GM12865 (cell line): ENCODE measurements at regions not wholly inside any gene's neighbourhood (a gene's known extent, or its start where the extent isn't known, plus 50 kb on each side); places are given as distances from the start of the nearest gene placed in this dataset.
A peak's percentile ranks its signal among the peaks of the same experiment; 100 is the strongest.

ENCODE experiments used
- DNase-seq: peaks from one replicate; pipeline ENCODE4 v3.0.0; 2010; ENCODE audit warnings: low read depth
- H3K4me3 ChIP-seq: 2 replicates; pipeline ENCODE4 v1.5.1; 2011; ENCODE audit warnings: mild to moderate bottlenecking, low read depth, low read length, control low read depth
- TF ChIP-seq, protein P1 (sequence below): IDR thresholded peaks from 2 replicates; pipeline ENCODE4 v1.5.1; 2011; ENCODE audit warnings: low read length, control low read depth, low read depth, inconsistent platforms; ENCODE audit not compliant: insufficient read depth; ENCODE audit errors: missing control alignments

DNA sequence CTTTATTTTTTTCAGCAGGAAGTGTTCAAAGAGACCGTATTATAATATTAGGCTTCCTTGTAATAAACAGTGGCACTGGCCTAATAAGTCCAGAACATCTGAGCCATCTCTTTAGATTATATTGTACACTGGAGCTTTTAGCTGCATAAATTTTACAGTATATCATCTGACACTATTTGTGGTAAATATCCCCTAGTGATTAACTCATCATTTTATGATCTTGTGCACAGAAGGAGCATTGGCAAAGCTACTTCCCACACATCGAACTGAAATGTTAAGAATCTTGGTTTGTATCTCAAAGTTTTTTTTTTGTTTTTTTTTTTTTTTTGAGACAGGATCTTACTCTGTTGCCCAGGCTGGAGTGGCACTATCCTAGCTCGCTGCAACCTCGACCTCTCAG is 162.7 kb downstream of the HIPK3 start:
- no peak for DNase-seq
- TF ChIP-seq, protein P1, sequence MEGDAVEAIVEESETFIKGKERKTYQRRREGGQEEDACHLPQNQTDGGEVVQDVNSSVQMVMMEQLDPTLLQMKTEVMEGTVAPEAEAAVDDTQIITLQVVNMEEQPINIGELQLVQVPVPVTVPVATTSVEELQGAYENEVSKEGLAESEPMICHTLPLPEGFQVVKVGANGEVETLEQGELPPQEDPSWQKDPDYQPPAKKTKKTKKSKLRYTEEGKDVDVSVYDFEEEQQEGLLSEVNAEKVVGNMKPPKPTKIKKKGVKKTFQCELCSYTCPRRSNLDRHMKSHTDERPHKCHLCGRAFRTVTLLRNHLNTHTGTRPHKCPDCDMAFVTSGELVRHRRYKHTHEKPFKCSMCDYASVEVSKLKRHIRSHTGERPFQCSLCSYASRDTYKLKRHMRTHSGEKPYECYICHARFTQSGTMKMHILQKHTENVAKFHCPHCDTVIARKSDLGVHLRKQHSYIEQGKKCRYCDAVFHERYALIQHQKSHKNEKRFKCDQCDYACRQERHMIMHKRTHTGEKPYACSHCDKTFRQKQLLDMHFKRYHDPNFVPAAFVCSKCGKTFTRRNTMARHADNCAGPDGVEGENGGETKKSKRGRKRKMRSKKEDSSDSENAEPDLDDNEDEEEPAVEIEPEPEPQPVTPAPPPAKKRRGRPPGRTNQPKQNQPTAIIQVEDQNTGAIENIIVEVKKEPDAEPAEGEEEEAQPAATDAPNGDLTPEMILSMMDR, result no peak
- H3K4me3 ChIP-seq, result no peak overlapping the region

DNA sequence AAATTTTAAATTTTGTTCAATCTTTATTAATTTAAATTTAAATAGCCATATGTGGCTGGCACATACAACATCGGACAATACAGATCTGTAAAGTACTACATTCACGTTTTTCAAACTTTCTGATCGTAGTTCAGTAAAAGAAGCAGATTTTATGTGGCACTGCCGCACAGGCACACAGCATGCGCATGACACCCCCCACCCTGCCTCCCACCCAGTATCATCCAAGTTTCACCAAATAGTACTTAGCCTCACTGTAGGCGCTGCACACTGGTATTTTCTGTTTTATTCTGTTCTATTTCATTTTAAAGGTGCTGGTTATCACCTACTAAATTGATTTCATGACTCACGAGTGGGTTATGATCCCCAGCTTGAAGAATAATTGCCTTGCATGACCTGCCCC is 159.9 kb downstream of the HIPK3 start:
- TF ChIP-seq, protein P1, result no peak

DNA sequence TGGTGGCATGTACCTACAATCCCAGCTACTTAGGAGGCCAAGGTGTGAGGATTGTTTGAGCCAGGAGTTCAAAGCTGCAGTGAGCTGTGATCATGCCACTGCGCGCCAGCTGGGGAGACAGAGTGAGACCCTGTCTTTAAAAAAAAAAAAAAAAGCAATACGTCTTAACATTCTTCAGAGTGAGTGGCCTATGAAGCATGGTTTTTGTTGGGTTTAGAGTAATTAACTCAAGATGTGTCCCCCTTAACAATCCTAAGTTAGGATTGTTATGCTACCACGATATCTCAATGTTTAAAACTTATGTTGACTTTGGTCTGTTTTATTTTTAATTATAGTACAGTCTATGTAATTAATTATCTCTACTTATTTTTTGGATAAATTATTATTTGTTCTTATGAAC is 156.1 kb downstream of the HIPK3 start:
- TF ChIP-seq, protein P1, result no peak
- H3K4me3 ChIP-seq, result no peak overlapping the region
- DNase-seq, result no peak

More for the DNA sequence above, 159.9 kb downstream of the HIPK3 start:
- DNase-seq, result no peak
- no peak overlapping the region for H3K4me3 ChIP-seq

DNA sequence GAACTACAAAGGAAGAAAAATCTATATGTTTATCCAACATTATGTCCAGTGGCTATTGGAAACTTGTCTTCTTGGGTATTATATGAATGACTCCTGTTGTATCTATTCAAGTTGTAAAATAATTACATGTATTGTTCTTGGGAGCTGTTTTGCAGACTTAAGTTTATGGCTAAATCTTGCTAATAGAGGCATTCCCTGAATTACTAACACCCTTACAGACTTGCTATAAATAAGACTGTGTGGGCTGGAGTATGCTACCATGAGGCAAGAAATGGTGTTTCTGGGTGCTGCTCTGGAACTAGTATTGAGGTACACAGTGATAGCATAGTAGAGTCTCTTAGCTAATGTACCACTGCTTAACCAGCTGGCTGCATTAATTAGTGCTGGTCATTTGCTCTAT is 155.1 kb downstream of the HIPK3 start:
- TF ChIP-seq, protein P1, result no peak

DNA sequence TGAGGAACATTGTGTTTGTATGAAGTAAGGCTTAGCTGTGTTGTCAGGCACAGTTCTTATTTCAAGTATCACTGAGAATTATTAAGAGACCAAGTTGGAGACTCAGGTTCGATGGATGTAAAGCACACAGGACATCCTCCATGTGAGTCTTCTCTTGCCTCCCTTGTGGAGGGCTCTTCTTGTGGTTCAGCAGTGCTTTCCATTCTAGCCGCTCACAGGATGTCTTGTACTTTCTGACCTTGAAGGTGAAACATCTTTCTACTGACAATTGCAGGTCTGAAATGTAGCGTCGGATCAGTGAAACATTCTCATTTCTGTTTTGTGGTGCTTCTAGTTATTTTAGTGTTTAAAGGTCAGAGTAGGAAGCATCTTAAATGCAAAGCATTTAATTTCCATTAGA is 154.6 kb downstream of the HIPK3 start:
- TF ChIP-seq, protein P1, result no peak
- peak; percentile 51 for DNase-seq
- no peak overlapping the region for H3K4me3 ChIP-seq

More for the DNA sequence above, 155.1 kb downstream of the HIPK3 start:
- DNase-seq, result no peak
- no peak overlapping the region for H3K4me3 ChIP-seq

DNA sequence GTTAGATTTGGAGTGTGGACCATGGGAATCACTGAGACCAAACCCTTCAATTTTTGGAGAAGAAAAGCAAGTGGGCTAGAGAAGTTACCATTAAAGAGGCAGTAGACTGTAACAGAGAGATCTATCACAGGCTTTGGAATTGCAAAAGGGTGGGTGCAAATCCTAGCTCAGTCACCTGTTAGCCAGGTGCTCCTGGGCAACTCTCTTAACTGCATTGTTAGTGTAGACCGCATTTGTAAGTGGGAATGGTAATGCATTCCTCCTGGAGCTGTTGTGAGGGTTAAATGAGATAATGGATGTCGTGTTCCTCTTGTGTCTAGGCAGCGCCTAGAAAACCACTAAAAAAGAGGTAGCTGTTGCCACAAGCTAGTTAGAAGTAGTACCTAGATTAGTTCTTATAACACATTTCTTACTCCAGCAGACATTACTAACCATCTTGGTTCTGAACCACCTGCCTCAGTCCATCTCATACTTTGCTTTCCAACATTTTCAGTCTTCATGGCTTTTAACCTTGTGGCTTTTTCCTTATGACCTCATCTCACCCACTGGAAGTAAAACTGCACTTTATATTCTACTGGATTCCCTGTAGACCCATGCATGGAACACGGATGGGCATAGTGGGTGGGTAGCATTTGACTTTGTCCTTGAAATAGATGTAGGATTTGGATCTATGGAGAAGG is 153.0 kb downstream of the HIPK3 start:
- TF ChIP-seq, protein P1, result no peak
- no peak for DNase-seq
- no peak overlapping the region for H3K4me3 ChIP-seq
